ENCODE measurements at regions not wholly inside any gene's neighbourhood (a gene's known extent, or its start where the extent isn't known, plus 50 kb on each side); places are given as distances from the start of the nearest gene placed in this dataset.
A peak's percentile ranks its signal among the peaks of the same experiment; 100 is the strongest.

- no peak for TF ChIP-seq POLR2A (IDR thresholded peaks at IDR 0.05; ENCODE audit: low read depth, low read length)
- no peak for FAIRE-seq
- no peak for DNase-seq (ENCODE audit: insufficient read length, low spot score)
Measured at GRCh38 chr17:77419095-77419494, 278.3 kb downstream of the SEC14L1 start.

GRCh38 chr17:77419547-77420094 lies 278.9 kb downstream of the SEC14L1 start:
- no peak for FAIRE-seq
- no peak for DNase-seq (ENCODE audit: insufficient read length, low spot score)
- 0 out of 2 replicates have a peak, but pooled peaks have one; percentile 7 for TF ChIP-seq POLR2A (IDR thresholded peaks at IDR 0.05; ENCODE audit: low read depth, low read length)

- DNase-seq (ENCODE audit: insufficient read length, low spot score) (no peak), FAIRE-seq (no peak)
- TF ChIP-seq POLR2A (IDR thresholded peaks at IDR 0.05; ENCODE audit: low read depth, low read length): no peak
Measured at GRCh38 chr17:77420095-77420803, 279.5 kb downstream of the SEC14L1 start.

GRCh38 chr17:77420804-77421629 lies 280.2 kb downstream of the SEC14L1 start:
- no peak for TF ChIP-seq POLR2A (IDR thresholded peaks at IDR 0.05; ENCODE audit: low read depth, low read length)
- no peak for FAIRE-seq
- DNase-seq (ENCODE audit: insufficient read length, low spot score): peak; percentile 40

- TF ChIP-seq POLR2A (IDR thresholded peaks at IDR 0.05; ENCODE audit: low read depth, low read length): no peak
- no peak for DNase-seq (ENCODE audit: insufficient read length, low spot score)
- no peak for FAIRE-seq
Measured at GRCh38 chr17:77421630-77421972, 280.8 kb downstream of the SEC14L1 start.

GRCh38 chr17:77422104-77422747 lies 281.5 kb downstream of the SEC14L1 start:
- no peak for TF ChIP-seq POLR2A (IDR thresholded peaks at IDR 0.05; ENCODE audit: low read depth, low read length)
- FAIRE-seq (no peak), DNase-seq (ENCODE audit: insufficient read length, low spot score) (no peak)

GRCh38 chr17:77422748-77423113 lies 282.0 kb downstream of the SEC14L1 start:
- FAIRE-seq (no peak), DNase-seq (ENCODE audit: insufficient read length, low spot score) (no peak)
- no peak for TF ChIP-seq POLR2A (IDR thresholded peaks at IDR 0.05; ENCODE audit: low read depth, low read length)

- TF ChIP-seq POLR2A (IDR thresholded peaks at IDR 0.05; ENCODE audit: low read depth, low read length): no peak
- no peak for DNase-seq (ENCODE audit: insufficient read length, low spot score)
- no peak for FAIRE-seq
Measured at GRCh38 chr17:77423589-77424451, 283.1 kb downstream of the SEC14L1 start.

- FAIRE-seq: no peak
- no peak for TF ChIP-seq POLR2A (IDR thresholded peaks at IDR 0.05; ENCODE audit: low read depth, low read length)
- DNase-seq (ENCODE audit: insufficient read length, low spot score): peak; percentile 58
Measured at GRCh38 chr17:77424585-77425344, 284.0 kb downstream of the SEC14L1 start.

- TF ChIP-seq POLR2A (IDR thresholded peaks at IDR 0.05; ENCODE audit: low read depth, low read length): no peak
- DNase-seq (ENCODE audit: insufficient read length, low spot score): no peak
- FAIRE-seq: no peak
Measured at GRCh38 chr17:77425348-77425747, 284.6 kb downstream of the SEC14L1 start.

GRCh38 chr17:77425791-77426641 lies 285.2 kb downstream of the SEC14L1 start:
- FAIRE-seq (no peak), DNase-seq (ENCODE audit: insufficient read length, low spot score) (peak; percentile 97)
- no peak for TF ChIP-seq POLR2A (IDR thresholded peaks at IDR 0.05; ENCODE audit: low read depth, low read length)
